ENCODE measurements at regions not wholly inside any gene's neighbourhood (a gene's known extent, or its start where the extent isn't known, plus 50 kb on each side); places are given as distances from the start of the nearest gene placed in this dataset.
A peak's percentile ranks its signal among the peaks of the same experiment; 100 is the strongest.

GRCh38 chr4:38409852-38410251 is 254.1 kb upstream of the KLF3 start:
- Histone ChIP-seq H3K4me3 (no peak overlapping the region), H3K27ac (no peak overlapping the region), H3K27me3 (no peaks in the 10 kb centered on the region), H3K4me1 (peaks cover 0 to 11% (median 1%) of the 10 kb centered on the region in 4 donors), H3K9me3 (no peaks in the 10 kb centered on the region), H3K36me3 (no peaks in the 10 kb centered on the region)
- no peak for DNase-seq
- TF ChIP-seq CTCF (IDR thresholded peaks at IDR 0.05) (no peak), POLR2A (IDR thresholded peaks at IDR 0.05) (no peak)

GRCh38 chr4:38411092-38411491 is 252.9 kb upstream of the KLF3 start:
- no peak overlapping the region for H3K4me3 ChIP-seq
- no peak for TF ChIP-seq POLR2A (IDR thresholded peaks at IDR 0.05)
- no peaks in the 10 kb centered on the region for H3K36me3 ChIP-seq
- no peaks in the 10 kb centered on the region for H3K9me3 ChIP-seq
- H3K4me1 ChIP-seq: peaks cover 0 to 11% (median 1%) of the 10 kb centered on the region in 4 donors
- peak in 1 of 3 donors; percentile 56 for DNase-seq
- no peak overlapping the region for H3K27ac ChIP-seq
- no peaks in the 10 kb centered on the region for H3K27me3 ChIP-seq

GRCh38 chr4:38411981-38412536 is 251.9 kb upstream of the KLF3 start:
- DNase-seq: no peak
- H3K9me3 ChIP-seq: no peaks in the 10 kb centered on the region
- H3K36me3 ChIP-seq: no peaks in the 10 kb centered on the region
- H3K4me1 ChIP-seq: peaks cover 0 to 11% (median 1%) of the 10 kb centered on the region in 4 donors
- H3K27ac ChIP-seq: no peak overlapping the region
- no peak for TF ChIP-seq POLR2A (IDR thresholded peaks at IDR 0.05)
- TF ChIP-seq CTCF (IDR thresholded peaks at IDR 0.05): no peak
- no peaks in the 10 kb centered on the region for H3K27me3 ChIP-seq
- H3K4me3 ChIP-seq: no peak overlapping the region

GRCh38 chr4:38413524-38414341 is 250.3 kb upstream of the KLF3 start:
- Histone ChIP-seq H3K4me3 (no peak overlapping the region), H3K9me3 (no peaks in the 10 kb centered on the region), H3K4me1 (peaks cover 0 to 11% (median 1%) of the 10 kb centered on the region in 4 donors), H3K36me3 (no peaks in the 10 kb centered on the region), H3K27me3 (no peaks in the 10 kb centered on the region), H3K27ac (peak overlapping the region in 2 of 4 donors; percentile 18 to 45)
- no peak for TF ChIP-seq POLR2A (IDR thresholded peaks at IDR 0.05)
- no peak for TF ChIP-seq CTCF (IDR thresholded peaks at IDR 0.05)
- DNase-seq: no peak

GRCh38 chr4:38414410-38414809 is 249.6 kb upstream of the KLF3 start:
- Histone ChIP-seq H3K9me3 (no peaks in the 10 kb centered on the region), H3K27ac (peak overlapping the region in 2 of 4 donors; percentile 18 to 32), H3K27me3 (no peaks in the 10 kb centered on the region), H3K36me3 (no peaks in the 10 kb centered on the region), H3K4me1 (peaks cover 0 to 11% (median 1%) of the 10 kb centered on the region in 4 donors), H3K4me3 (no peak overlapping the region)
- TF ChIP-seq CTCF (IDR thresholded peaks at IDR 0.05): no peak
- TF ChIP-seq POLR2A (IDR thresholded peaks at IDR 0.05): no peak
- no peak for DNase-seq

GRCh38 chr4:38415682-38416081 is 248.3 kb upstream of the KLF3 start:
- Histone ChIP-seq H3K36me3 (no peaks in the 10 kb centered on the region), H3K27ac (no peak overlapping the region), H3K4me1 (peaks cover 0 to 11% (median 1%) of the 10 kb centered on the region in 4 donors), H3K27me3 (no peaks in the 10 kb centered on the region), H3K9me3 (no peaks in the 10 kb centered on the region), H3K4me3 (no peak overlapping the region)
- TF ChIP-seq CTCF (IDR thresholded peaks at IDR 0.05) (no peak), POLR2A (IDR thresholded peaks at IDR 0.05) (no peak)
- DNase-seq: no peak

Data from Peyer's patch (tissue), 4 donors.